OCI-M2 (cell line): ENCODE measurements at regions not wholly inside any gene's neighbourhood (a gene's known extent, or its start where the extent isn't known, plus 50 kb on each side); places are given as distances from the start of the nearest gene placed in this dataset.
"Not testable (repeated sequence)": the region's sequence is repeated elsewhere in the genome, so short reads cannot be mapped to it uniquely, and the experiment has no call there.

Experiments used
- DNase-seq: peaks from one replicate; lab custom pipeline; 2025; ENCODE audit not compliant: unreplicated experiment; lab: John Stamatoyannopoulos, UW

GRCh38 chr1:191320062-191320461, 838.2 kb upstream of the RGS18 start:
- DNase-seq = no peak

DNA sequence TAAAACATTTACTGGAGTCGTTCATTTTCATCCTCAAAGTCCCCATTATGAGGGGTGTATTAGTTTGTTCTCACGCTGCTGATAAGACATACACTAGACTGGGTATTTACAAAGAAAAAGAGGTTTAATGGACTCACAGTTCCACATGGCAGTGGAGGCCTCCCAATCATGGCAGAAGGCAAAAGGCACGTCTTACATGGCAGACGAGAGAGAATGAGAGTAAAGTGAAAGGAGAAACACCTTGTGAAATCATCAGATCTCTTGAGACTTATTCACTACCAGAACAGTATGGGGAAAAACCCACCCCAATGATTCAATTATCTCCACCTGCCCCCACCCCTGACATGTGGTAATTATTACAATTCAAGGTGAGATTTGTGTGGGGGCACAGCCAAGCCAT, 830.4 kb upstream of the RGS18 start:
- no peak for DNase-seq

DNA sequence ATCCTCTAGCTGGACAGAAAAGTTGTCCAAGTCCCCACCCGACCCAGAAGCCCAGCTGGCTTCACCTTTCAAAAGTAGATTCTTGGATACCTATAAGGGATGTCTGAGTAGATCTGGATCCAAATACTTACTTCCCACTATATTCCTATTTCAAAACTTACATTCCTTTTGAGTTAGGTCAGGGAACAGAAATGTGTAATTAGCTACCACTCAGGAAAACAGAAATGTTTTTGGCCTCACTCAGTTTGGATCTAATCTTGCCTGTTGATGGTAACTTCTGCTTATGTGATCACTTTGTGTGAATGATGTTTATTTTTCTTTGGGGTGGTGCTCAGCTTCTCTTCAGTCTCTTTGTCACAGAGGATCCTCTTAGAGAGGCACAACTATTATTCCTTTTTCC, 814.4 kb upstream of the RGS18 start:
- no peak for DNase-seq

DNA sequence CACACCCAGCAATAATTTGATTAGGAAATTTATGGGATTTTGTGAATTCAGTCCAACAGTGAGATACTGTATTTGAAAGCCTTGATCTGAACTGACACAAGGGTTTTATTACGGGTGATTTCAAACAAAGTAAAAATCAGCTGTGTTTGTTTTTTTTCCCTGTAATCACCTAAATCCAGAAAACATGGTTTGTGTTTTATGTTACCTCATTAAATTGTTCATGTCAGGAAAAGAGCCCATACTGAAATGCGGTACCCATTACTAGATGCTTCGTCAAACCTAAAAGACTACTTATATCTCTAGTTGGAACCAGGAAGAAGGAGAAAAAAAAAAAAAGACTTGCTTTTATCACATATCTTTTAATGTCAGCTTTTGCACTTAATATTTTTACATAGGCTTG, 811.9 kb upstream of the RGS18 start:
- DNase-seq = no peak

- DNase-seq = no peak
These were observed 809.9 kb upstream of the RGS18 start for GRCh38 chr1:191348328-191348727.

GRCh38 chr1:191350938-191351337, 807.3 kb upstream of the RGS18 start:
- DNase-seq = no peak

- no peak for DNase-seq
These were observed 799.5 kb upstream of the RGS18 start for GRCh38 chr1:191358724-191359123.

GRCh38 chr1:191366686-191367085, 791.6 kb upstream of the RGS18 start:
- no peak for DNase-seq

GRCh38 chr1:191368891-191369654, 789.2 kb upstream of the RGS18 start:
- no peak for DNase-seq

- no peak for DNase-seq
These were observed 786.6 kb upstream of the RGS18 start for GRCh38 chr1:191371626-191372025.

DNA sequence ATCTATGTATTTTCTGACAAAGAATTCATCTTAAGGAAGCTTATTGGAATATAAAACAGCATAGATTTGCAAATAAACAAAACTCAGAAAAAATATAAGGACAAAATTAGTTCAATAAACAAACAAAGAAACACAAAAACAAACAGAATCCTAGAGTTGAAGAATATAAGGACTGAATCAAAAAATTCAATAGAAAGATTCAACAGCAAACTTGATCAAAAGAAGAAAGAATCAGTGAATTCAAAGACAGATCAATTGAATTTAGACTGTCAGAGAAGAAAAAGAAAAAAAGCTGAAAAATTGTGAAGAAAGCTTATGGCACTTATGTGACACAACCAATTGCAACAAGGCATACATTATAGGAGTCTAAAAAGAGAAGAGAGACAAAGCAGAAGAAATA, 770.0 kb upstream of the RGS18 start:
- DNase-seq = no peak

DNA sequence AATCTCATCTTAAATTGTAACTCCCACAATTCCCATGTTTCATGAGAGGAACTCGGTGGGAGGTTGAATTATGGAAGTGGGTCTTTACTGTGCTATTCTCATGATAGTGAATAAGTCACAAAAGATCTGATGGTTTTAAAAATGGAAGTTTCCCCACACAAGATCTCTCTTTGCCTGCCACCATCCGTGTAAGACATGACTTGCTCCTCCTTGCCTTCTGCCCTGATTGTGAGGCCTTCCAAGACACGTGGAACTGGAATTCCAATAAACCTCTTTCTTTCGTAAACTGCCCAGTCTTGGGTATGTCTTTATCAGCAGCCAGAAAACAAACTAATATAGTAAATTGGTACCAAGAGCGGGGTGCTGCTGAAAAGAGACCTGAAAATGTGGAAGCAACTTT, 761.6 kb upstream of the RGS18 start:
- no peak for DNase-seq

- no peak for DNase-seq
These were observed 759.7 kb upstream of the RGS18 start for GRCh38 chr1:191398551-191398950.

DNA sequence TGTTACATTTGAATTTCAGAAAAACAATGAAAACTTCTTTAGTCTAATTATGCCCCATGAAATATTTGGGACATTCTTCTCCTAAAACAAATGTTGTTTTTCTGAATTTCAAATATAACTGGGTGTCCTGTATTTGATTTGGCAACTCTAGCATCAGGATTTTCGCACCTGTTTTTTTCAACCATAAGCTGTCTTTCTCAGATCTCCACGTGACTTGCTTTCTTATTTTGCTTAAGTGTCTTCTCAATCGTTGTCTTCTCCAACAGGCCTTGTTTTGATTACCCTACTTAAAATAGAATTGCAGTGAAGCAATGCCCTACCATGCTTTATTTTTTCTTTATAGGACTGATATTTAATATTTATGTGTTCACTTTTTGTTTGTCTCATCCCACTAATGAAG, 752.8 kb upstream of the RGS18 start:
- no peak for DNase-seq

DNA sequence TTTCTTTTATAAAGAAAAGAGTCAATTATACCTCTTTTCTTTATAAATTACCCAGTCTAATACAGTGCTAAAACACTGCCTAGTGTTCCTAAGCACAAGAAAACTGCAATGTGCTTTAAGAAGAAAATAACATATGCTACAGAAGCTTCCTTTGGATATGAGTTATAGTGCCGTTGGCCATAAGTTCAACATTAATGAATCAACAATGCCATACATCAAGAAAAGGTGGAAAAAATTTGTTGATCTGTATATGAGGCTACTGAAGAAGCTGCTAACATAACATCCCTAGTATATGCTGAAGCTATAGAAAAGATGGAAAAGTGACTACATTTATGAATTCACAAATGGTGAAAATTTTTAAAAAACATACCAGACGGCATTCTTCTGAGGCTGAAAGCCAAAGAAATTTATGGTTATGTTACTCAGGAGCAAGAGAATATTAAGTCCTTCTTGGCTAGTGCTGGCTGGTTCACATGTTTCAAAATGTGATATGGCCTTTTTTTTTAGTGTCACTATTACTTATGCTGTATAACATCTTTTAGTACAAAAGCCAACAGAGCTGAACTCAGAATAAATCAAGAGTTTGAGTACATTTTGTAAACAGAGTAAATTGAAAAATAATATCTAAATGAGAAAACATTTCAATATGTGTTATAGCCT, 743.2 kb upstream of the RGS18 start:
- DNase-seq = no peak

DNA sequence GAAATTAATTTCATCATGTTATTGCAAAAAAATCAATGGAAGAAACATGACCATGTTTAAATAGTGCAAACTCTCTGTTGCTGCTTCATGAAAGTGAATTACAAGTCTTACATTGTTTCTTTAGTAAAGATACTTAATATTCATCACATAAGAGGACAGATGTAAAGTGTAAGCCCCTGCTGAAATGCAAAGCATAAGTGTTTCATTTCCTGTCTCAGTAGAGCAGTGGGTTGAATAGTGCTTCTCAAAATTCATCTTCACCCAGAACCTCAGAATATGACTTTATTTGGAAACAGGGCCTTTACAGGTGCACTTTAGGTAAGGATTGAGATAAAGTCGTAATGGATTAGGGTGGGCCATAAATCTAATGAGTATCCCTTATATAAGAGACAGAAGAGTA, 738.4 kb upstream of the RGS18 start:
- no peak for DNase-seq

GRCh38 chr1:191427593-191427992, 730.7 kb upstream of the RGS18 start:
- DNase-seq = no peak

DNA sequence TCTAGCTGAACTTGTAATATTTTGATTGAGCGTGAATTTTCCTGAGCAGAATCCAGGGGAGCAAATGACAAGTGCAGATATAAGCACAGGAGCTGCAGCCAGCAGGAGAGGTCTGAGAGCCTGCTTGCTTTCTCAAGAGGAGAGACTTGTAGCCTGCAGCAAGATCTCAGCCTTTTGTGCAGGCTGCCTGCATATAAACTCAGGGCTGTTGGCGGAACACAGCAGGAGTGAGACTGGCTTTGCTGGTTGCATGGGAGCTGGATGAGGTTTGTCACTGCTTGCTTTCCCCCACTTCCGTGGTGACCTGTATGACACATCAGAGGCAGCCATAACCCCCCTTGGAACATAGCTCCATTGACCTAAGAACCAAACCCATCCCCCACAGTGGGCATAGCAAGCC, 725.4 kb upstream of the RGS18 start:
- DNase-seq = no peak

DNA sequence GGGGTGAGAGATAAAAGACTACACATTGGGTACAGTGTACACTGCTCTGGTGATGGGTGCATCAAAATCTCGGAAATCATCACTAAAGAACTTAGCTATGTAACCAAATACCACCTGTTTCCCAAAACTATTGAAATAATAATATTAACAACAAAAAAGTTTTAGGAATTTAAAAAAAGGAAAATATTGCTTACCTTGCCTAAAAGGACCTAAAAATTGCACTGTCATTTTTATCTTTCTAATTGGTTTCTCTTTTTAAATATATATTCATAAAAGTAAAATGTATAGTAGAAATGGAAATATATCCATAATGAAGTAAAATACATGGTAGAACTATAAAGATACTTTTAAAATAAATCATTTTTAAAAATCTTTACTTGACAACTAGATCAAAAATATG, 719.3 kb upstream of the RGS18 start:
- DNase-seq = no peak

GRCh38 chr1:191448279-191448678, 710.0 kb upstream of the RGS18 start:
- not testable (repeated sequence) for DNase-seq

GRCh38 chr1:191452586-191452985, 705.7 kb upstream of the RGS18 start:
- DNase-seq = no peak

DNA sequence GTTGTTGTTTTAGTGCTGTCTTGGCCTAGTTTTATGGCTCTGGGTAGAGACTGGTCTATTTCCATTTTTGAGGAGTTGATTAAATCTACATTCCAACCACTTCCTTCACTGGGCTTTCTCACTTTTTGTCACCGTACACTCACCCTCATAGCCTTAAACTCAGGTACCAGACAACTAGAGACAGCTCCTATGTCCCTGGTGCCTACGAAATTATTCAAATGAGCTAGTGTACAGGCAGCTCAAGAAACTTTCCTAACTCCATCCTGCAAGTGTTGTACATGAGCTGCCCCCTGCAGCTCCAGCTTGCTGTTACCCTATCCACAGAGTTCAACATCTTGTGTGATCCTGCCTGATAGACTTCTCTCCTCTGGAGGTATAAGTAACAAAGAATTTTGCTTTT, 704.8 kb upstream of the RGS18 start:
- no peak for DNase-seq

- no peak for DNase-seq
These were observed 700.4 kb upstream of the RGS18 start for GRCh38 chr1:191457889-191458288.
